ENCODE measurements at regions not wholly inside any gene's neighbourhood (a gene's known extent, or its start where the extent isn't known, plus 50 kb on each side); places are given as distances from the start of the nearest gene placed in this dataset.

DNA sequence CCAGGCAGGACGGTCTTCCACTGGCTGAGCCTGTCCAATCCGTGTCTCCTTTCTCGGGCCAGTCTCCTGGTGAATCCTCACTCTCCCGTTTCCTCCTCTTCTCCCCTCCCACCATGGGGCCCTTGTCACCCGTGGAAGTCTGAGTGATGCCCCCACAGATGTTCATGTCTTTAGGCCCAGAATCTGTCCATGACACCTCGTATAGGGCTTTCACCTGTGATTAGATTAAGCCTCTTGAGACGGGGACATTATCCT lies 193.5 kb downstream of the ZFP36L2 start:
- TF ChIP-seq, protein P1, sequence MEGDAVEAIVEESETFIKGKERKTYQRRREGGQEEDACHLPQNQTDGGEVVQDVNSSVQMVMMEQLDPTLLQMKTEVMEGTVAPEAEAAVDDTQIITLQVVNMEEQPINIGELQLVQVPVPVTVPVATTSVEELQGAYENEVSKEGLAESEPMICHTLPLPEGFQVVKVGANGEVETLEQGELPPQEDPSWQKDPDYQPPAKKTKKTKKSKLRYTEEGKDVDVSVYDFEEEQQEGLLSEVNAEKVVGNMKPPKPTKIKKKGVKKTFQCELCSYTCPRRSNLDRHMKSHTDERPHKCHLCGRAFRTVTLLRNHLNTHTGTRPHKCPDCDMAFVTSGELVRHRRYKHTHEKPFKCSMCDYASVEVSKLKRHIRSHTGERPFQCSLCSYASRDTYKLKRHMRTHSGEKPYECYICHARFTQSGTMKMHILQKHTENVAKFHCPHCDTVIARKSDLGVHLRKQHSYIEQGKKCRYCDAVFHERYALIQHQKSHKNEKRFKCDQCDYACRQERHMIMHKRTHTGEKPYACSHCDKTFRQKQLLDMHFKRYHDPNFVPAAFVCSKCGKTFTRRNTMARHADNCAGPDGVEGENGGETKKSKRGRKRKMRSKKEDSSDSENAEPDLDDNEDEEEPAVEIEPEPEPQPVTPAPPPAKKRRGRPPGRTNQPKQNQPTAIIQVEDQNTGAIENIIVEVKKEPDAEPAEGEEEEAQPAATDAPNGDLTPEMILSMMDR (conservative IDR thresholded peaks at IDR 0.05; ENCODE audit: low read length): no peak
- TF ChIP-seq EZH2phosphoT487 (IDR thresholded peaks at IDR 0.05; ENCODE audit: borderline replicate concordance): no peak

Measured in Loucy (cell line).